ENCODE measurements at regions not wholly inside any gene's neighbourhood (a gene's known extent, or its start where the extent isn't known, plus 50 kb on each side); places are given as distances from the start of the nearest gene placed in this dataset.

GRCh38 chr13:90239130-90239529 lies 1108.4 kb upstream of the MIR17HG start:
- no peak for TF ChIP-seq CTCF (IDR thresholded peaks at IDR 0.05; ENCODE audit: low read depth, low read length)
- no peak for TF ChIP-seq EZH2phosphoT487 (IDR thresholded peaks at IDR 0.05; ENCODE audit: low read depth)

Data from OCI-LY3 (cell line).